Ishikawa (cell line): ENCODE measurements at regions not wholly inside any gene's neighbourhood (a gene's known extent, or its start where the extent isn't known, plus 50 kb on each side); places are given as distances from the start of the nearest gene placed in this dataset.

Experiments used
- CEBPB ChIP-seq: IDR thresholded peaks from 2 replicates; pipeline ENCODE4 v1.6.1; 2012
- CREB1 ChIP-seq: IDR thresholded peaks from 2 replicates; pipeline ENCODE4 v1.6.1; 2012; ENCODE audit warnings: low read depth
- EP300 ChIP-seq: IDR thresholded peaks from 2 replicates; pipeline ENCODE4 v1.6.1; 2012; ENCODE audit warnings: borderline replicate concordance
- FOXM1 ChIP-seq: IDR thresholded peaks from 2 replicates; pipeline ENCODE4 v1.6.1; 2012; ENCODE audit warnings: low read depth, borderline replicate concordance
- RAD21 ChIP-seq: IDR thresholded peaks from 2 replicates; pipeline ENCODE4 v1.6.1; 2012; ENCODE audit warnings: low read depth
- REST ChIP-seq: IDR thresholded peaks from 2 replicates; pipeline ENCODE4 v1.6.1; 2012; ENCODE audit warnings: low read depth, mild to moderate bottlenecking
- TAF1 ChIP-seq: IDR thresholded peaks from 2 replicates; pipeline ENCODE4 v1.6.1; 2012; ENCODE audit warnings: low read depth, mild to moderate bottlenecking
- TCF12 ChIP-seq: IDR thresholded peaks from 2 replicates; pipeline ENCODE4 v1.6.1; 2012; ENCODE audit warnings: low read depth
- TEAD4 ChIP-seq: IDR thresholded peaks from 2 replicates; pipeline ENCODE4 v1.6.1; 2012
- ZBTB7A ChIP-seq: IDR thresholded peaks from 2 replicates; pipeline ENCODE4 v1.6.1; 2012; ENCODE audit warnings: low read depth
- TF ChIP-seq, protein P1 (sequence below): IDR thresholded peaks from 2 replicates; pipeline ENCODE4 v1.6.1; 2012
- TF ChIP-seq, protein P2 (sequence below): IDR thresholded peaks from 2 replicates; pipeline ENCODE4 v1.6.1; 2012

GRCh38 chr15:39075756-39076341, 505.0 kb upstream of the THBS1 start:
- TF ChIP-seq TAF1 (no peak), RAD21 (no peak), TCF12 (no peak), CREB1 (no peak), TEAD4 (no peak), EP300 (no peak), REST (no peak), FOXM1 (no peak), CEBPB (no peak), ZBTB7A (no peak)
- TF ChIP-seq, protein P1, sequence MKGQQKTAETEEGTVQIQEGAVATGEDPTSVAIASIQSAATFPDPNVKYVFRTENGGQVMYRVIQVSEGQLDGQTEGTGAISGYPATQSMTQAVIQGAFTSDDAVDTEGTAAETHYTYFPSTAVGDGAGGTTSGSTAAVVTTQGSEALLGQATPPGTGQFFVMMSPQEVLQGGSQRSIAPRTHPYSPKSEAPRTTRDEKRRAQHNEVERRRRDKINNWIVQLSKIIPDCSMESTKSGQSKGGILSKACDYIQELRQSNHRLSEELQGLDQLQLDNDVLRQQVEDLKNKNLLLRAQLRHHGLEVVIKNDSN = no peak
- TF ChIP-seq, protein P2, sequence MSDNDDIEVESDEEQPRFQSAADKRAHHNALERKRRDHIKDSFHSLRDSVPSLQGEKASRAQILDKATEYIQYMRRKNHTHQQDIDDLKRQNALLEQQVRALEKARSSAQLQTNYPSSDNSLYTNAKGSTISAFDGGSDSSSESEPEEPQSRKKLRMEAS = no peak
